NCI-H1105 treated with DMSO at 0.1 percent for 48 hours (cell line): ENCODE measurements at regions not wholly inside any gene's neighbourhood (a gene's known extent, or its start where the extent isn't known, plus 50 kb on each side); places are given as distances from the start of the nearest gene placed in this dataset.

Experiments
- DNase-seq: peaks from one replicate; lab custom pipeline; 2025; lab: John Stamatoyannopoulos, UW

DNA sequence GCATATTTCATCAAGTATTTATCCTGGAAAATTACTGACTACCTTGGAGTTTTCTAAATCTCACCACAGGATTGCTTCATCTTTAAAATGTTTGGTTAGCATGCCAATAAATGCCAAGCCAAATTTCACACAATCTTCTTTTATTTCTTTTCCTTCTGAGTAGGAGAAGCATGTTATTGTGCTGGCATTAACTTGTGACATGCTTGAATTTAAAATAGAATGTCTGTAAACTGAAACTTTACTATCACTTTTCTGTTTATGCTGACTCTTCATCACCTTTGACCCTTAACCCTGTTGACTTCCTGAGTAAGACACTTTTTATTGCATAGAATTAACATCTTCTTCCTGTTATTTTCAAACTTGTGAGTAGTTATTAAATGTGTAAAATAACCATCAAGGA lies 56.2 kb upstream of the LRRTM4 start:
- no peak for DNase-seq

DNA sequence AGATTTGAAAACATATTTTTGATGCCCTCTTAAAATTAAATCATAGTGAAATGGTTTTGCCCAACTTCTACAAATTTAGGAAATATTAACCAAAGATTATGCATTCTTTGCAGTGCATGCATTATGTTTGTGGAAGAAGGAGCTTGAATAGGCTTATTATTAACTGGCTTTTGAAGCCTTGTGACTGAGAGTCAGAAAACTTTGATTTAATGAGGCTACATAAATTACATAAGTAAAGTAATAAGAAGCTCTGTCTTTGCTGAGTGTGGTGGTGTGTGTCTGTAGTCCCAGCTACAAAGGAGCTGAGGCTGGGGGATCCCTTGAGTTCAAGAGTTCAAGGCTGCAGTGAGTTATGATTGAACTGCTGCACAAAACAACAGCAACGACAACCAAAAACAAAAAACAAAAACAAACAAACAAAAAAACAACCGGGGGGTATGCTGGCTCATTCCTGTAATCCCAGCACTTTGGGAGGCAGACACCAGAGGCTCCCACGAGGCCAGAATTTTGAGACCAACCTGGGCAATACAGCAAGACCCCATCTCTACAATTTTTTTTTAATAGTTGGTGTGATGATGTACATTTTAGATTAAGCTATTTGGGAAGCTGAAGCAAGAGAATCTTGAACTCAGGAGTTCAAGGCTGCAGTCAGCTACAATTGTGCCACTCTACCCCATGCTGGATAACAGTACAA lies 57.0 kb upstream of the LRRTM4 start:
- no peak for DNase-seq

- no peak for DNase-seq
These were observed 66.3 kb upstream of the LRRTM4 start for GRCh38 chr2:77588438-77588837.

DNA sequence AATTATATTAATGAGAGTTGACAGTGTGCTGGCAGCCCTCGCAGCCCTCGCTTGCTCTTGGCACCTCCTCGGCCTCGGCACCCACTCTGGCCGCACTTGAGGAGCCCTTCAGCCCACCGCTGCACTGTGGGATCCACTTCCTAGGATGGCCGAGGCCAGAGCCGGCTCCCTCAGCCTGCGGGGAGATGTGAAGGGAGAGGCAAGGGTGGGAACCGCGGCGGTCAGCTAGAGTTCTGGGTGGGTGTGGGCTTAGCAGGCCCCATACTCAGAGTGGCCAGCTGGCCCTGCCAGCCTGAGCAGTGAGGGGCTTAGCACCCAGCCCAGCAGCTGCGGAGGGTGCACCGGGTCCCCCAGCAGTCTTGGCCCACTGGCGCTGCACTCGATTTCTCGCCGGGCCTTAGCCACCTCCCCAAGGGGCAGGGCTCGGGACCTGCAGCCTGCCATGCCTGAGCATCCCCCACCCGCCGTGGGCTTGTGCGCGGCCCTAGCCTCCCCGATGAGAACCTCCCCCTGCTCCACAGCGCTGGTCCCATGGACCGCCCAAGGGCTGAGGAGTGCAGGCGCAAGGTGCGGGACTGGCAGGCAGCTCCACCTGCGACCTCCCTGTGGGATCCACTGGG lies 68.2 kb upstream of the LRRTM4 start:
- no peak for DNase-seq

DNA sequence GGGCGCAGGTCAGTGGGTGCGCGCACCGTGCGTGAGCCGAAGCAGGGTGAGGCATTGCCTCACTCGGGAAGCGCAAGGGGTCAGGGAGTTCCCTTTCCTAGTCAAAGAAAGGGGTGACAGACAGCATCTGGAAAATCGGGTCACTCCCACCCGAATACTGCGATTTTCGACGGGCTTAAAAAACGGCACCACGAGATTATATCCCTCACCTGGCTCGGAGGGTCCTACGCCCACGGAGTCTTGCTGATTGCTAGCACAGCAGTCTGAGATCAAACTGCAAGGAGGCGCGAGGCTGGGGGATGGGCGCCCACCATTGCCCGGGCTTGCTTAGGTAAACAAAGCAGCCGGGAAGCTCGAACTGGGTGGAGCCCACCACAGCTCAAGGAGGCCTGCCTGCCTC lies 70.8 kb upstream of the LRRTM4 start:
- DNase-seq, result peak; percentile 57

- no peak for DNase-seq
These were observed 80.6 kb upstream of the LRRTM4 start for GRCh38 chr2:77602771-77603170.

- no peak for DNase-seq
These were observed 83.1 kb upstream of the LRRTM4 start for GRCh38 chr2:77604953-77605929.

GRCh38 chr2:77608510-77608909 lies 86.3 kb upstream of the LRRTM4 start:
- DNase-seq, result no peak

DNA sequence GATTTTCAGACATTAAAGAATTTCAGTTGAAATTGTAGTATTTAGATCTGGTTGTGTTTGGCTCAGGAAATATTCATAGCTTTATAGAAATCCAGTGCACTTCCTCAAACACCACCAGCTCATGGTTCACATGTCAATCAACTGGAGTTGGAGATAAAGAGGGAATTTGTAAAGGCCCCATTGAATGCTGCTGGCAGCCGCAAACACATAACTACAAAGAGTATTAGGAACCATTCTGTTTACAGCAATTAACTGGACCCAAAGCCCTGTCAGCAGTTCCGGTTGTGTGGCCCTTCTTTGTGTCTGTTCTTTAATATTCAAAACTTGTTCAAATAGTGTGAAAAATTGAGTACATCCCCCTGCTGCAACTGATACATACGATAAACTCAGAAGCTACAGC lies 107.4 kb upstream of the LRRTM4 start:
- no peak for DNase-seq

DNA sequence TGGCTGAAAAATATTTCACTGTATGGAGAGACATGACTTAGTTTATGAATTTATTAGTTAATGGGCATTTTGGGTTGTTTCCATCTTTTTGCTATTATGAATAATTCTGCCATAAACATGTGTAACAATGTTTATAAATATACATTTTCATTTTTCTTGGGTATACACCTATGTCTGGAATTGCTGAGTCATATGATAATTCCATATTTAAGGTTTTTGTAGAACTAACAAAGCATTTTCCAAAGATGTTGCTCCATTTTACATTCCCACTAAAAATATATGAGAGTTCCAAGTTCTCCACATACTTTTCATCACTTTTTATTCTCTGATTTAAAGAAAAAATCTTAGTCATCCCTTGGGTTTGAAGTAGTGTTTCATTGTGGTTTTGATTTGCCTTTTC lies 108.8 kb upstream of the LRRTM4 start:
- DNase-seq, result no peak

DNA sequence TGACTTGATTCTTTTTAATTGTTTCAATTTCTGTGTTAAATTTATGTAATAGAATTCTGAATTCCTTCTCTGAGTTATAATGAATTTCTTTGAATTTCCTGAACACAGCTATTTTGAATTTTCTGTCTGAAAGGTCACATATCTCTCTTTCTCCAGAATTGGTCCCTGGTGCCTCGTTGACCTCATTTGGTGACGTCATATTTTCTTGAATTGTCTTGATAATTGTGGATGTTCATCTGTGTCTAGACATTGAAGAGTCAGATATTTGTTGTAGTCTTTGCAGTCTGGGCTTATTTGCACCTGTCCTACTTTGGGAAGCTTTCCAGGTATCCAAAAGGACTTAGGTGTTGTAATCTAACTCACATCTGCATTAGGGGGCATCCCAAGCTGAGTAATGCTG lies 111.4 kb upstream of the LRRTM4 start:
- DNase-seq, result no peak

DNA sequence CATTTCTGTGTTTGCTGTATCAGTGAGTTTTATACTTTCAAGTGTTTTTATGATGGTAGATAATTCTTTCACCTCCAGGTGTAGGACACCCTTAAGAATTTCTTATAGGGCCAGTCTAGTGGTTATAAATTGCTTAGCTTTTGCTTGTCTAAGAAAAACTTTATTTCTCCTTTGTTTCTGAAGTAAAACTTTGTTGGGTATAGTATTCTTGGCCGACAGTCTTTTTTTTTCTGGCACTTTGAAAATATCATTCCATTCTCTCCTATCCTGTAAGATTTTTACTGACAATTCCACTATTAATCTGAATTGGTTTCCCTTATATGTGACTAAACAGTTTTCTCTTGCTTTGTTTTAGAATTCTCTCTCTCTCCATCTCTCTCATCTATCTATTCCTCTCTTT lies 118.7 kb upstream of the LRRTM4 start:
- DNase-seq, result no peak

DNA sequence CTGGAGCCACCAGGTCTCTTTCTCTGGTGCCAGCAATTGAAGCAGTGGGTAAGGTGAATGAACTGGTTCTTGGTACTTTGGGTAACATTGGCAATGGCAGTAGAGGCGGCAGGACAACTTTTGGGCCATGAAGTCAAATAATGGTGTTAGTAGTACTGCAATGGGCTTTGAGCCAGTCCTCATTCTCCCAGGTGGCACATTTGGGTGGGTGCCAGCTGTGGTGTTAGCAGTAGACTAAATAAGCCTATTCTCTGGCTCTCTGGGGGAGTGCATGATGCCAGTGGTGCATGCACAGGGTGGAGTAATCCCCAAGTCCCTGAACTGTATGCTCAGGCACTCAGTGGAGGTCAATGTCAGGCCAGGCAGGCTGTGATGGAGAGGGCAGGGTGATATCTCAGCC lies 120.2 kb upstream of the LRRTM4 start:
- DNase-seq, result peak; percentile 14

DNA sequence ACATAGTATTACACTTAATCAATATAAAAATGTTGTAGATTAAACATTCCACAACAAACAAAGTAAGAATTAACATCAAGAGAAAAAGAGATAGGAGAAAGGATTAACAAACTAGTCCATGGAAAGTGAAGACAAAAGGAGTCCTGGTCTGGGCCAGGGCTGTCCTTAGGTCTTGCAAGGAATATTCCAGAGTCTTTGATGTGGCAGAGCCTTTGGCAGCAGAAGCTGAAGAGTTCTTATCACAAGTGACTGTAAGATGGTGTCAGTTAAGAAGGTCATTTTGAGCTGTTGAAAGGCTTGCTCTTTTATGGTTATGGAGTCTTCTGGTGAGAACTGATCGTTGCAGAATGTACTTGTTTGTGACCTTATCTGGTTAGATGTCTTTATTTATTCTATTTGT lies 127.7 kb upstream of the LRRTM4 start:
- no peak for DNase-seq

DNA sequence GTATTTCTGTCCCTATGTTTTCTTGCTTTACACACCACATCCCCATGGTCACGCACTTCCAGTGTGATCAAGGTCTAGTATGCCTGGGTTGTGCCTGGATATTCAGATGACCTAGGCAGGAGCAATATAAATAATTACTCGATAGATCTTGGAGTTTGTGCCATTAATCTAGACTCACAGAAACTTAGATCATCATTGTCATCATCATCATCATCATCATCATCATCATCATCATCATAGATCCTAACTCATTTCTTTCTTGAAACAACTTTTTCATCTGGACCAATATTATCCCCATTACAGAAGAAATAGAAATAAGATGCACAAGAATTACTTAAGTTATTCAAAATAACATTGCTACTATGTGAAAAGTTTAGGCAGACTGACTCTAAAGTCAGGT lies 130.3 kb upstream of the LRRTM4 start:
- DNase-seq, result no peak

DNA sequence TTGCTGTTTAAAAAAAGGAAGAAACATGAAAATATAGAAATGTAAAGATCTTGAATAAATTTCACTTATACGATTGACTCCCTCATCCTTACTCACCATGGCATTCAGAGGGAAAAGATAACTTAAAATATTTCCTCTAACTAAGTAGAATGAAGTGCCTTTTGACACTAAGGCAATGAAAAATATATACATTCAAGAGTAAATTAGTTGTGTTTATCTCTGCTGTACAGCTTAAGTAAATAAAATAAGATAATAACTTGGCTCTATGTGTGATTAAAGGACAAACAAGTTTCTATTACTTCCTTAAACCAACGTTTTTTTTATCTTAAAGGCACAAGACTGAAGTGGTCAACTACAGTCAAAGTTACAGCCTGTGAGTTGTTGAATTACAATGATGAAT lies 142.3 kb upstream of the LRRTM4 start:
- DNase-seq, result no peak

DNA sequence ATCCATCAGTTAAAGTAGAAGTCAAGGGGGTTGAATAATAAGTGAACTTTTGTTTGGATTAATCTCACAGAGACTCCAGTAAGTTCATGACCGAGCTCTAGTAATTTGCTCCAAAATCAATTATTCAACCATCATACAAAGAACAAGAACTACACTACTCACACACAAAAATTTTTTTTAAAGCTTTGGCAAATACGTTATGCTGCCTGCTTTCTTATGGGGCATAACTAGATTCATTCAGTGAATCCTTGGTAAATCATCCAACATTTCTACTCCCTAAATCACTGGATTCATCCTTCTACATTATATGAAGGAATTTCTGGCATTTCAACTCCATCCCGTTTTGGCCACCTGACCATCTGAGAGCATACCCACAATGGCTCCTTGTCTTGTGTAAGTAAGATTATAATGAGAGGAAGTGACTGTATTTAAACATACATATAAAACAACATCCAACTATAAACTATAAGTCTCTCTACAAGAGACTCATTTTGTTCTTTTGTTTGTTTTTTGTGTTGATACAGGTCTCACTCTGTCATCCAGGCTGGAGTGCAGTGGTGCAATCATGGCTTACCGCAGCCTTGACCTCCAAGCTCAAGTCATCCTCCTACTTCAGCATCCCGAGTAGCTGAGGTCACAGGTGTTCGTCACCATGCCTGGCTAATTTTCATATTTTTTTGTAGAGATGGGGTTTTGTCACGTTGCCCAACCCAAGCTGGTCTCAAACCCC lies 144.2 kb upstream of the LRRTM4 start:
- no peak for DNase-seq

- DNase-seq, result peak; percentile 39
These were observed 162.6 kb upstream of the LRRTM4 start for GRCh38 chr2:77684543-77685319.

GRCh38 chr2:77712601-77713000 lies 190.4 kb upstream of the LRRTM4 start:
- DNase-seq, result no peak

- DNase-seq, result no peak
These were observed 191.2 kb upstream of the LRRTM4 start for GRCh38 chr2:77713412-77713811.

- no peak for DNase-seq
These were observed 197.9 kb upstream of the LRRTM4 start for GRCh38 chr2:77720115-77720514.
